GM21529 (cell line): ENCODE measurements at regions not wholly inside any gene's neighbourhood (a gene's known extent, or its start where the extent isn't known, plus 50 kb on each side); places are given as distances from the start of the nearest gene placed in this dataset.
"Not testable (repeated sequence)": the region's sequence is repeated elsewhere in the genome, so short reads cannot be mapped to it uniquely, and the experiment has no call there.

ENCODE experiments used
- ATAC-seq: cut with Tn5 transposase; IDR thresholded peaks from one replicate; pipeline ENCODE4 v1.9.1; 2021; ENCODE audit not compliant: unreplicated experiment

- ATAC-seq = no peak
Observed at GRCh38 chr14:66008631-66009030, 477.5 kb upstream of the CCDC196 start.

- no peak for ATAC-seq
Observed at GRCh38 chr14:66009089-66009488, 477.1 kb upstream of the CCDC196 start.

DNA sequence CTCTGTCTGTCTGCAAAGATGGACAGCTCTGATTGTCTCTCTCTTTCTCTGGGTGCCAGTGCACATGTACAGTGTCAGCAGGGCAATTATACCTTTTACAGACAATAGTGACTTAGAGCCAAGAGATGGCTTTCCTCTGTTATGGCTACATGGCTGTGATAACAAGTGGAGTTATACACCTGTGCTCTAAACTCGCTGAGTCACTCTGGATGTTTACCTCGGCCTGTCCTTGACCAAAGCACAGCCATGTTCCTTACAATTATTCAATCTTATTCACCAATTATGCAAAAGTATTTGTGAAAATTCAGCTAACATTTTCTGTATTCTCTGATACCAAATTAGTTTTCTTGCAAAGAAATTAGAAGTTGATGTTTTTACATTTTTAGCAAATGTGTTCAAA is 475.5 kb upstream of the CCDC196 start:
- ATAC-seq = no peak

GRCh38 chr14:66011855-66012254 is 474.3 kb upstream of the CCDC196 start:
- ATAC-seq = no peak

- not testable (repeated sequence) for ATAC-seq
Observed at GRCh38 chr14:66013607-66014006, 472.6 kb upstream of the CCDC196 start.

GRCh38 chr14:66015071-66015780 is 470.9 kb upstream of the CCDC196 start:
- no peak for ATAC-seq

GRCh38 chr14:66017927-66018326 is 468.2 kb upstream of the CCDC196 start:
- no peak for ATAC-seq

DNA sequence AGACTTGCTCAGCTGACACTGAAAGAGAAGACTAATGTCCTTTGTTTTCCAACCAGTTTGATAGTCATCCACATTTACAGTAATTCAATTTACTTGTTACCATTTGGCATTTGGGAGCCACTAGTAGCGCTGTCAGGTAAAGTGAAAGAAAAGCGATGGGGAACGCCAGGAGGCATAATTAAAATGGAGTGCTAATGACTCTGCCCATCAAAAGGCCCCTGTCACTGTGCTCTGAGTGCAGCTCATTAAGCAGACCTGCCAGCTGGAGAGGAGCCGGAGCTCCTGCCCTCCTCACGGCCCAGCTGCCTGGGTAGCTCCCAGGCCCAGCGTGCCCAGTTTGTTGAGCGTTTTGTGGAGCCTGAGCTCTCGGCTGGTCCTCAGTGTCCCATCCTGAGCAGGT is 463.6 kb upstream of the CCDC196 start:
- no peak for ATAC-seq

GRCh38 chr14:66025779-66026178 is 460.4 kb upstream of the CCDC196 start:
- no peak for ATAC-seq

GRCh38 chr14:66031981-66032380 is 454.2 kb upstream of the CCDC196 start:
- not testable (repeated sequence) for ATAC-seq

- no peak for ATAC-seq
Observed at GRCh38 chr14:66032800-66033199, 453.4 kb upstream of the CCDC196 start.

DNA sequence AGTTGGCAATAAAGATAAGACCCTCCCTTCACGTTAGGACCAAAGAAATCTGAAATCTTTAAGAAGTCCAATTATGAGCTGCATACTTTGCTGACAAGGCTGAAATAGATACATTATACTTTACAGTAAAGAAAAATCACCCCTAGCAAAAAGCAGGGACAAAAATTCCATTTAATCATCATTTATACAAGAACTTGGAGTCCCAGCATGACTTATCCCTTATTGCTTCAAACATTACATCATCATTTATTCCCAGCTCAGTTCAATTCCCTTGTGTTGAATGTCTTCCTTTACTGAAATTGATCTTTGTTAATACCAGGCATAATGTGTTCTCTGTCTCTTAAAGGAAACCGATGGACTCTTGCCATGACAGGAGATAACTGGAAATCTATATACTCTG is 449.6 kb upstream of the CCDC196 start:
- no peak for ATAC-seq

- no peak for ATAC-seq
Observed at GRCh38 chr14:66037361-66037760, 448.8 kb upstream of the CCDC196 start.

- no peak for ATAC-seq
Observed at GRCh38 chr14:66038212-66038611, 448.0 kb upstream of the CCDC196 start.

DNA sequence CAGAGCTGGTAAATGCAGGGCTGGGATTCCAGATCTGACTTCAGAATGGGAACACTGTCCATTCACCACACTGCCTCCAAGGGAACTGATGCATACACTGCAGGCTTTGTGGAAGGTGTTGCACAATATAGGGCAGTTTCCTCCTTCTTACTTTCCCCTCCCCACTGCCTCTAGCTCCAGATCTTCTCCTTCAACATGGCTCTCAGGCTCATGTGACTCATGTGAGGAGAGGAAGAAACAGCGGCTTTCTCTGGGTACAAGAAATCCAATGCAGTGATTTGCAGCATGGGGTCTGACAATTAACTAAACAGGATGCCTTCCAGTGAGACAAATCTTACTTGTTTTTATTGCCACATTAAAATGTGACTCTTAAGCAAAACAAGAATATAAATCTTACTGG is 447.6 kb upstream of the CCDC196 start:
- ATAC-seq = no peak

DNA sequence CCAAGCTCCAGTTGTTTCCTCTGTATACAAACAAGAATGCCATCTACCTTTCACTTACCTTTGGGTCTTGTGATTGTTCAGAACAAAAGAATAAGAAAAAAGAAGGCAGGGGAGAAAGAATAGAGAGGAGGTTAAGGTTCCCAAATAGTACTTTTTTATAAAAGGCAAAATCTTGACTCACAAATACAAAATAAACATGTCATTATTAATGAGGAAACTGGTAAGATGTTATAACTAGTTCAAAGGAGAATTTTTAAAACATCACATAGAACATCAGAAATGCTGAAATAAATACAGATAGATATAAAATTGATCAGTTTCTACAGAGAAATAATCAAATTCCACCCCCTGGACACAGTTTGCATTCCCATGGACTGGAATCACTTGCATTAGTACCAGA is 446.7 kb upstream of the CCDC196 start:
- no peak for ATAC-seq

GRCh38 chr14:66041582-66041981 is 444.6 kb upstream of the CCDC196 start:
- ATAC-seq = no peak

GRCh38 chr14:66043921-66044320 is 442.2 kb upstream of the CCDC196 start:
- no peak for ATAC-seq

- no peak for ATAC-seq
Observed at GRCh38 chr14:66045572-66046021, 440.6 kb upstream of the CCDC196 start.

- ATAC-seq = no peak
Observed at GRCh38 chr14:66046035-66046434, 440.1 kb upstream of the CCDC196 start.

DNA sequence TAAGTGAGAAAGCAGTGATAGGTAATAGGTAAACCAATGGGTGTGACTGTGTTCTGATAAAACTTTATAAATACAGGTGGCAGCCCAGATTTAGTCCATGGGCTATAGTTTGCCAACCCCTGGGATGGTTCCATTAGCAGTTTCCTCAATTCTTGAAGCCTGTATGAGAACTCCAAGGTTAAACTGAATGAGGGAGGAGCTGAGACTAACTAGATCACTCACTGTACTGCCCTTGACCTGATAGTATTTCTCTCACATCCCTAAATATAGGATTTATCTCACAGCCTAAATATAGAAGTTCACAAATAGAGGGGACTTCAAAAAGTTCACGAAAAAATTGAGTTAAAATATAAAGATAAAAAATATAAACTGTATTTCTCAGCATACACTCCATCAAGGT is 439.6 kb upstream of the CCDC196 start:
- ATAC-seq = no peak

- no peak for ATAC-seq
Observed at GRCh38 chr14:66056268-66056907, 429.8 kb upstream of the CCDC196 start.
